ENCODE measurements at regions not wholly inside any gene's neighbourhood (a gene's known extent, or its start where the extent isn't known, plus 50 kb on each side); places are given as distances from the start of the nearest gene placed in this dataset.

DNA sequence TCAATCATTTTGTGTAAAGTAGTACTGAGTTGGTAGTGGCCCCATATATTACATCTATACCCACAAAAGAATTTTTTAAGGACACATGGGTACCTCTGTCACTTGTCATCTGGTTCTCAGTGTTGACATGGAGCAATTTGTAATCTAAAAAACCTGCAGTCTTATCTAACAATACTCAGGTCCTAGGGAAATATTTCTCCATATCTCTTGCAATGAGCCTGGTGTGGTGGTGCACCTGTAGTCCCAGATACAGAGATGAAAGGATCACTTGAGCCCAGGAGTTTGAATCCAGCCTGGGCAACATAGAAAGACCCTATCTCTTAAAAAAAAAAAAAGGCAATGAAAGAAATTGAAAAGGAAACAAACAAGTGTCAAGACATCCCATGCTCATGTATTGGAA lies 70.7 kb upstream of the ZNF30 start:
- TF ChIP-seq, protein P1, sequence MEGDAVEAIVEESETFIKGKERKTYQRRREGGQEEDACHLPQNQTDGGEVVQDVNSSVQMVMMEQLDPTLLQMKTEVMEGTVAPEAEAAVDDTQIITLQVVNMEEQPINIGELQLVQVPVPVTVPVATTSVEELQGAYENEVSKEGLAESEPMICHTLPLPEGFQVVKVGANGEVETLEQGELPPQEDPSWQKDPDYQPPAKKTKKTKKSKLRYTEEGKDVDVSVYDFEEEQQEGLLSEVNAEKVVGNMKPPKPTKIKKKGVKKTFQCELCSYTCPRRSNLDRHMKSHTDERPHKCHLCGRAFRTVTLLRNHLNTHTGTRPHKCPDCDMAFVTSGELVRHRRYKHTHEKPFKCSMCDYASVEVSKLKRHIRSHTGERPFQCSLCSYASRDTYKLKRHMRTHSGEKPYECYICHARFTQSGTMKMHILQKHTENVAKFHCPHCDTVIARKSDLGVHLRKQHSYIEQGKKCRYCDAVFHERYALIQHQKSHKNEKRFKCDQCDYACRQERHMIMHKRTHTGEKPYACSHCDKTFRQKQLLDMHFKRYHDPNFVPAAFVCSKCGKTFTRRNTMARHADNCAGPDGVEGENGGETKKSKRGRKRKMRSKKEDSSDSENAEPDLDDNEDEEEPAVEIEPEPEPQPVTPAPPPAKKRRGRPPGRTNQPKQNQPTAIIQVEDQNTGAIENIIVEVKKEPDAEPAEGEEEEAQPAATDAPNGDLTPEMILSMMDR (IDR thresholded peaks at IDR 0.05; ENCODE audit: borderline replicate concordance, extremely low read depth, low read length, poor library complexity, severe bottlenecking) = no peak
- no peak for TF ChIP-seq EZH2 (IDR thresholded peaks at IDR 0.05; ENCODE audit: borderline replicate concordance, low read depth, low read length, severe bottlenecking)
